Amniotic stem cell (primary cell): ENCODE measurements at regions not wholly inside any gene's neighbourhood (a gene's known extent, or its start where the extent isn't known, plus 50 kb on each side); places are given as distances from the start of the nearest gene placed in this dataset.
"Not testable (repeated sequence)": the region's sequence is repeated elsewhere in the genome, so short reads cannot be mapped to it uniquely, and the experiment has no call there.

Experiments
- DNase-seq: peaks from one replicate; lab custom pipeline; 2025; lab: John Stamatoyannopoulos, UW

DNA sequence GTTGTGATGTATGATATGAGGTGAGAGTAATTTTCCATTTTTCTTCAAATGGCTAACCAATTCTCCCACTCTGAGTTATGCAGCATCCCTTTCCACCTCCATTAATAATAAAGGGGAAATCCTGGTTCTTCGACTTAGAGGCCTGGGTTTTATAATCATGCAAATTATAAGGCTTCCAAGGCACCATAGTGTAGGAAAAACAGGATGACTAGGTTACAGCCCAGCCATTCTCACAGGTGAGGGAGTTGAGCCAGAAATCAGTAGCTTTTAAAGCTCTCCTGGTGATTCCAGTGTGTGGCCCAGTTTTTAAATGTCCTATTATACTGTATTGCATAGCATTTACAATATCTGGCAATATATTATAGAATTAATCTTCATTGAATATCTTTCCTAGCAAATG is 203.1 kb downstream of the ARHGEF9 start:
- no peak for DNase-seq

- DNase-seq: no peak
Observed at GRCh38 chrX:63581398-63581797, 203.6 kb downstream of the ARHGEF9 start.

DNA sequence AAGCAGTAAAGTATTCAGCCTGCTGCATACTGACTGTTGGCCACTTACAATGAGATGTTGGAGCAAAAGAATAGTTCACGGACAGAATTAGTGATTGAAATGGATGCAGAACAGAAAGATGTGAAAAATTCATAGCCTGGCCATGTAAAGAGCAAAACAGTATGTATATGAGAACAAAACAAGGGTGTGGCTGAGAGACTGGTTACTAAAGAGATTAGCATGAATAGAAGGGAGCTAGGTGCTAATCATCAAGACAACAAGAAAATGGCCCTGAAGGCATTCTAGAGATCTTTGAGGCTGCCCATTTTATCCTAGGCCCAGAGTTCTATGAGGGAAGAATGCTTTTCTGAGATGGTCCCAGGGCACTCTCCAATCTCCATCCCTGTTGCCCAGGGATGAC is 208.5 kb downstream of the ARHGEF9 start:
- DNase-seq: no peak

DNA sequence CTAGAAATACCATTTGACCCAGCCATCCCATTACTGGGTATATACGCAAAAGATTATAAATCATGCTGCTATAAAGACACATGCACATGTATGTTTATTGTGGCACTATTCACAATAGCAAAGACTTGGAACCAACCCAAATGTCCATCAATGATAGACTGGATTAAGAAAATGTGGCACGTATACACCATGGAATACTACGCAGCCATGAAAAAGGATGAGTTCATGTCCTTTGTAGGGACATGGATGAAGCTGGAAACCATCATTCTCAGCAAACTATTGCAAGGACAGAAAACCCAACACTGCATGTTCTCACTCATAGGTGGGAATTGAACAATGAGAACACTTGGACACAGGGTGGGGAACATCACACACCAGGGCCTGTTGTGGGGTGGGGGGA is 209.3 kb downstream of the ARHGEF9 start:
- DNase-seq: not testable (repeated sequence)

DNA sequence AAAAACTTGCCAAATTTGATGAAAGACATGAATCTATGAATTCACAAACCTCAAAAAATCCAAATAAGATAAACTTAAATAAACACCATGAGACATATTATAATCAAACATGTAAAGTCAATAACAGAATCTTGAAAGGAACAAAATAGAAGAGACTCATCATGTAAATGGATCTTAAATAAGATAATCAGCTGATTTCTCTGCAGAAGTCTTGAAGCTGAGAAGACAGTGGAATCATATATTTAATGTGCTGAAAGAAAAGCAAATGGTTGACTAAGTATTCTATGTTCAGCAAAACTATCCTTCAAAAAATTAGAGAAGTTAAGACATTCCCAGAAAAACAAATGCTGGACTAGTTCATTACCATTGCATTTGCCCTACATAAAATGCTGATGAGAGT is 215.7 kb upstream of the SPIN4 start:
- no peak for DNase-seq

GRCh38 chrX:63561425-63561824 is 210.3 kb upstream of the SPIN4 start:
- DNase-seq: no peak

GRCh38 chrX:63560601-63561218 is 209.6 kb upstream of the SPIN4 start:
- peak; percentile 52 for DNase-seq

DNA sequence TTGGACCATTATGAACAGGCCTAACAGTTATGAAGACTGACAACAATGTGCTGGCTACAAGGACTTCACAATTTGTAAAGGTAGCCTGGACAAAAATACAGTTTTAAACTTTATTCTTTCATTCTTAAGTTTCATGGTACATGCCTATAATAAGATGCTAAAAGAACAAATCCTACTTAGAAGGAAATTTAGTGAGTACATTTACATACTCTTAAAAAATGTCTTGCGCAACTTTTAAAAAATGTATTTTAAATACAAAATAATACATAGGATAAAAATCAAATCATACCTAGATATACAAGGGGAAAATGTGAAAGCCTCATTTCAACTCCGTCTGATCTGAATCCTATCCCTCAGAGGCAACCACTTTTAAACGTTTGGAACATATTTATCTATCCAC is 200.7 kb upstream of the SPIN4 start:
- no peak for DNase-seq

DNA sequence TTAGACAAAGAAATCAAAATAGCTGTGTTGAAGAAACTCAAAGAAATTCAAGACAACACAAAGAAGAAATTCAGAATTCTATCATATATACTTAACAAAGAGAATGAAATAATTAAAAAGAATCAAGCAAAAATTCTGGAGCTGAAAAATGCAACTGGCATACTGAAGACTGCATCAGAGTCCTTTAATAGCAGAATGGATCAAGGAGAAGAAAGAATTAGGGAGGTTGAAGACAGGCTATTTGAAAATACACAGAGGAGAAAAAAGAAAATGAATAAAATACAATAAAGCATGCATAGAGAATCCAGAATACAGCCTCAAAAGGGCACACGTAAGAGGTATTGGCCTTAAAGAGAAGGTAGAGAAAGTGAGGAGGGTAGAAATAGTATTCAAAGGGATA is 179.5 kb upstream of the SPIN4 start:
- DNase-seq: no peak

GRCh38 chrX:63529961-63530360 is 178.8 kb upstream of the SPIN4 start:
- no peak for DNase-seq

DNA sequence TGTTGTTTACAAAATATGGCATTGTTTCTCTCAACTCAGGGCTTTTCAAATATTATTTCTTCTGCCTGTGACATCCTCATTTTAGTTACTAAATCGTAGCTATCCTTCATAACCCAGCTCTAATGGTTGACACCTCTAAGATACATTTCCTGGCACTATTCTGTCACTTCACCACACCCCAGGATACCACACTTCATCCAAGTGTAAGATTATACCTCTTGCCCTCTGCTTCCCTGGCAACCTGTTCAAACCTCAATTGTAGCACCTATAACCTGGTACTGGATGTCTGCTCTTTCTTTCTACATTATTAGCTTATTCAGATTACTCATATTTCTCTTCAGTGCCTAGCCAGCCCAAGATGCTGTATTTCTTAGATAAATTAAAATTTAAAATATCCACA is 175.7 kb upstream of the SPIN4 start:
- DNase-seq: no peak

GRCh38 chrX:63525491-63525890 is 174.4 kb upstream of the SPIN4 start:
- no peak for DNase-seq

GRCh38 chrX:63519368-63519767 is 168.2 kb upstream of the SPIN4 start:
- DNase-seq: not testable (repeated sequence)

DNA sequence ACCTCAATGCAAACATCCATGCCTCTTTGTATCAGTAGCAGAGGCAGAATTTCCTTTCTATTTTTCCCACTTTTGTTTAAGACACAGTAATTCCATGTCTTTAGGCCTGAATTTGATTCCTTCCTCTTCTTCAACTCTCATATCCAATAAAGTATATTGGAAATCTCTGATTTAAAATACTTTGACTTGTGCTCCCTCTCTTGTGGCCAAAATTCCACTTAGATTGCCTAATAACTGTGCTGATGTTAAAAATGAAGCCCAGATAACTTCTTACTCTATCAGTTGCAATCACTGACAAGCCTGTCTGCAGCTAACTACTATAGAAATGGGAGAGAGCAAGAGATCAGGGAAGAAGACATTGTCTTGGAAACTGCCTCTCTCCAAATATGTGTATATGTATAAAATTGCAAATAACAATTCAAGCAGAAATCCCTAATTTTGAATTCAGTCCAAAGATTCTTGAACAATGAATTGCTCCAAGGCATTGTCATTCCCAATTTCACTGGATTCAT is 163.5 kb upstream of the SPIN4 start:
- no peak for DNase-seq

- peak; percentile 24 for DNase-seq
Observed at GRCh38 chrX:63513825-63514568, 162.9 kb upstream of the SPIN4 start.

- no peak for DNase-seq
Observed at GRCh38 chrX:63511361-63511760, 160.2 kb upstream of the SPIN4 start.

GRCh38 chrX:63508668-63509067 is 157.5 kb upstream of the SPIN4 start:
- DNase-seq: no peak

- DNase-seq: no peak
Observed at GRCh38 chrX:63506320-63506719, 155.2 kb upstream of the SPIN4 start.

DNA sequence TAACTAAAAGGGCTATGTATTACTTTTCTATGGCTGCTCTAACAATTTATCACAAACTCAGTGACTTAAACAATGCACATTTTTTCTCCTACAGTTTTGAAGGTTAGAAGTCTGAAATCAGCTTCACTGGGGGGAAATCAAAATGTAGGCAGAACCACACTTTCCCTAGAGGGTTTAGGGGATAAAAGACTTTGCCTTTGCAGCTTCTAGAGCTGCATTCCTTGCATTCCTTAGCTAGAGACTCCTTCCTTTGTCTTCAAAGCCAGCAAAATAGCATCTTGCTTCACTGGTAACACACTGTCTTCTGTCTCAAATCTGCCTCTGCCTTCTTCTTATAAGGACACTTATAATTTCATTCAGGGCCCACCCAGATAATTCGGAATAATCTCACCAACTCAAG is 152.4 kb upstream of the SPIN4 start:
- DNase-seq: no peak

DNA sequence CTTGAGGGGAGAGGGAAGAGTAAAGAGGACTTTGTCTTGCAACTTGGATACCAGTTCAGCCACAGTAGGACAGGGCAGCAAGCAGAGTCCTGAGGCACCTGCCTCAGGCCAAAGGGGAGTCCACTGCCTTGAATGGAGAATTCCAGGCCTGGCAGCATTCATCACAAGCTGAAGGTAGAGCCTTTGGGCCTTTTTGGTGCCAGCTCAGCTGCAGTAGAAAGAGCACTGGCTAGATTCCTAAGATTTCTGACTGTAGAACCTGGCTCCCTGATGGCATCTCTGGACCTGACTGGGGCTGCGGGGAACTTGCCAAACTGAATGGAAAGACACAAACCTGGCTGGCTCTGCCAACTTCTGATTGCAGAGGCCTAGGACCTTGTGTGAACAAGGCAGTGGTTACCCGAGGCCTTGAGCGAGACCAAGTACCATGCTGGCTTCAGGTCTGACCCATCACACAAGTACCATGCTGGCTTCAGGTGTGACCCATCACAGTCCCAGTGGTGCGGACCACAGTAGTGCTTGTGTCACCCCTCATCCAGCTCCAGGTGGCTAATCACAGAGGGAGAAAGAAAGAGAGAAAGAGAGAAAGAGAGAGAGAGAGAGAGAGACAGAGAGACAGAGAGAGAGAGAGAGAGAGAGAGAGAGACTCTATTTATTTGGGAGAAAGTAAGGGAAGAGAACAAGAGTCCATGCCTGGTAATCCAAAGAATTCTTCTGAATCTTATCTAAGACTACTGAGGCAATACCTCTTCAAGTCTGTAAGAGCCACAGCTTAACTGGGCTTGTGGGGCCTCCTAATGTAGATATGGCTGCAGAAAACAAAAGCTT is 137.6 kb upstream of the SPIN4 start:
- DNase-seq: no peak

GRCh38 chrX:63475200-63475599 is 124.1 kb upstream of the SPIN4 start:
- no peak for DNase-seq

GRCh38 chrX:63471004-63471403 is 119.9 kb upstream of the SPIN4 start:
- DNase-seq: no peak

DNA sequence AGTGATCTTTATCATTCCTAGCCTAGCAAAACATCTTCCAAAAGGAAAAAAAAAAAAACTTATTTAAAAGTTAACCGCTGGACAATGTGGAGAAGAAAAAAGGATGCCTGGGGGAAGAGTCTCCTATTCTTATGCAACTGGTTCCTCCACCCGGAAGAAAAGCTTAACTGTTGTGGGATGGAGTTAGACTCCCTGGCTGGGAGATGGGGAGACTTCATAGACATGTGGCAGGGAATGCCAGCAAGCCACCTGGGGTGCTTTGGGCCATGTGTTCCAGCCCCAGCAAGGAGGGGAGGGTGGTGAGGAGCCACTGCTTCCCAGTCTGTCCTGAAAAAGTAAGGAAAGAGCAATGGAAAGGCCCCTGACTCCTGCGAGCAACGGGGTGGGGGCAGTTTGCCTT is 119.4 kb upstream of the SPIN4 start:
- no peak for DNase-seq
